Superior temporal gyrus (tissue), 1 donor: ENCODE measurements at regions not wholly inside any gene's neighbourhood (a gene's known extent, or its start where the extent isn't known, plus 50 kb on each side); places are given as distances from the start of the nearest gene placed in this dataset.

Experiments used
- DNase-seq: peaks from one replicate; pipeline ENCODE4 v3.0.0-alpha.2; 2016; ENCODE audit errors: extremely low spot score

- no peak for DNase-seq
Observed at GRCh38 chr19:27753622-27754021, 1459.3 kb downstream of the UQCRFS1 start.

GRCh38 chr19:27752530-27753184 lies 1460.3 kb downstream of the UQCRFS1 start:
- no peak for DNase-seq

- no peak for DNase-seq
Observed at GRCh38 chr19:27751044-27751391, 1461.9 kb downstream of the UQCRFS1 start.

- no peak for DNase-seq
Observed at GRCh38 chr19:27750391-27751043, 1462.4 kb downstream of the UQCRFS1 start.

GRCh38 chr19:27748551-27749152 lies 1464.3 kb downstream of the UQCRFS1 start:
- DNase-seq: no peak

GRCh38 chr19:27746691-27747380 lies 1466.1 kb downstream of the UQCRFS1 start:
- no peak for DNase-seq

GRCh38 chr19:27745978-27746542 lies 1466.9 kb downstream of the UQCRFS1 start:
- no peak for DNase-seq

GRCh38 chr19:27744926-27745768 lies 1467.8 kb downstream of the UQCRFS1 start:
- no peak for DNase-seq

- DNase-seq: no peak
Observed at GRCh38 chr19:27742041-27742440, 1470.9 kb downstream of the UQCRFS1 start.

- DNase-seq: no peak
Observed at GRCh38 chr19:27741236-27741635, 1471.7 kb downstream of the UQCRFS1 start.

- no peak for DNase-seq
Observed at GRCh38 chr19:27740396-27740795, 1472.6 kb downstream of the UQCRFS1 start.

- no peak for DNase-seq
Observed at GRCh38 chr19:27738569-27739193, 1474.3 kb downstream of the UQCRFS1 start.

GRCh38 chr19:27736225-27736624 lies 1476.7 kb downstream of the UQCRFS1 start:
- DNase-seq: no peak

GRCh38 chr19:27735314-27735713 lies 1477.6 kb downstream of the UQCRFS1 start:
- no peak for DNase-seq

GRCh38 chr19:27734496-27735220 lies 1478.3 kb downstream of the UQCRFS1 start:
- no peak for DNase-seq

- DNase-seq: no peak
Observed at GRCh38 chr19:27733551-27734266, 1479.2 kb downstream of the UQCRFS1 start.

- no peak for DNase-seq
Observed at GRCh38 chr19:27729332-27729731, 1483.6 kb downstream of the UQCRFS1 start.

GRCh38 chr19:27722625-27723024 lies 1490.3 kb downstream of the UQCRFS1 start:
- no peak for DNase-seq

GRCh38 chr19:27720155-27720554 lies 1492.8 kb downstream of the UQCRFS1 start:
- no peak for DNase-seq

GRCh38 chr19:27719034-27719433 lies 1493.9 kb downstream of the UQCRFS1 start:
- no peak for DNase-seq
